Panc1 (cell line): ENCODE measurements at regions not wholly inside any gene's neighbourhood (a gene's known extent, or its start where the extent isn't known, plus 50 kb on each side); places are given as distances from the start of the nearest gene placed in this dataset.

Experiments used
- ATAC-seq: fragments of 200-7000 bp; cut with Tn5 transposase; 2 replicates; pipeline ENCODE4 v1.9.1; 2020; ENCODE audit warnings: mild to moderate bottlenecking, moderate library complexity
- BruUV-seq: library from RNA; stranded (reverse); fragments of 400-500 nt; replicated peaks from 2 replicates; lab custom pipeline; 2021; lab: Mats Ljungman, UMichigan
- CTCF ChIA-PET: fragments of 300-600 bp; sonication (Branson Sonifier 250); formaldehyde crosslinking; loops from one replicate; lab custom pipeline; 2022; ENCODE audit warnings: antibody characterized with exemption; lab: Charles Lee
- POLR2A ChIA-PET: fragments of 300-600 bp; sonication (Branson Sonifier 250); formaldehyde crosslinking; loops from one replicate; lab custom pipeline; 2022; ENCODE audit warnings: antibody characterized with exemption; lab: Charles Lee
- DNase-seq: peaks from one replicate; pipeline ENCODE4 v3.0.0-alpha.2; 2010; ENCODE audit warnings: low read depth, low spot score
- H3K27ac ChIP-seq: 2 replicates; pipeline ENCODE4 v1.5.1; 2011; ENCODE audit warnings: mild to moderate bottlenecking, low read length, inconsistent platforms
- H3K27me3 ChIP-seq: fragments of 200-500 bp; sonication (Bioruptor generic); 2 replicates; pipeline ENCODE4 v1.6.0; 2014; ENCODE audit warnings: low read length, inconsistent platforms; ENCODE audit not compliant: control insufficient read depth, insufficient read depth
- H3K36me3 ChIP-seq: fragments of 200-500 bp; sonication (Bioruptor generic); 2 replicates; pipeline ENCODE4 v1.5.1; 2014; ENCODE audit warnings: inconsistent platforms, mild to moderate bottlenecking, low read length, moderate library complexity; ENCODE audit not compliant: control insufficient read depth, insufficient read depth
- H3K4me1 ChIP-seq: 2 replicates; pipeline ENCODE4 v1.5.1; 2011; ENCODE audit warnings: inconsistent platforms, mild to moderate bottlenecking, low read length, moderate library complexity; ENCODE audit not compliant: control insufficient read depth, insufficient read depth
- H3K4me3 ChIP-seq, 2 experiments: 2 replicates each; pipeline ENCODE4 v1.5.1; 2011 to 2012; ENCODE audit warnings: low read depth in 2 of 2, low read length in 2 of 2, mild to moderate bottlenecking in 2 of 2, inconsistent platforms in 1 of 2, moderate library complexity in 1 of 2
- H3K9me3 ChIP-seq: fragments of 200-500 bp; sonication (Bioruptor generic); 2 replicates; pipeline ENCODE4 v1.5.1; 2014; ENCODE audit warnings: low read depth, mild to moderate bottlenecking, inconsistent platforms, low read length, moderate library complexity; ENCODE audit not compliant: control insufficient read depth, insufficient read depth
- CTCF ChIP-seq: fragments of 450-650 bp; IDR thresholded peaks from 2 replicates; pipeline ENCODE4 v1.5.1; 2017; ENCODE audit warnings: mild to moderate bottlenecking
- POLR2AphosphoS5 ChIP-seq: IDR thresholded peaks from 2 replicates; pipeline ENCODE4 v1.6.1; 2012; ENCODE audit warnings: mild to moderate bottlenecking, low read depth, low read length, moderate library complexity
- REST ChIP-seq, 2 experiments: IDR thresholded peaks; 2 replicates each; pipeline ENCODE4 v1.6.1; 2011 to 2012; ENCODE audit warnings: low read depth in 2 of 2, control low read depth in 1 of 2, low read length in 1 of 2, mild to moderate bottlenecking in 1 of 2, moderate library complexity in 1 of 2; ENCODE audit not compliant: insufficient read depth in 1 of 2
- SIN3A ChIP-seq: IDR thresholded peaks from 2 replicates; pipeline ENCODE4 v1.6.1; 2012; ENCODE audit warnings: low read depth, mild to moderate bottlenecking, low read length, moderate library complexity, borderline replicate concordance; ENCODE audit not compliant: insufficient read depth
- TCF7L2 ChIP-seq: IDR thresholded peaks from 2 replicates; pipeline ENCODE4 v1.6.1; 2011; ENCODE audit warnings: mild to moderate bottlenecking, low read depth, low read length, inconsistent platforms
- in situ Hi-C: cut with HindIII; loops from 2 replicates; pipeline ENCODE4 v1.10.0; 2016; ENCODE audit warnings: low sequenced_read_pairs, low pct_unique_long_range_greater_than_20kb
- intact Hi-C: fragments of 100-400 bp; cut with micrococcal nuclease; formaldehyde crosslinking; loops from one replicate; pipeline ENCODE4 v1.10.0; 2022; ENCODE audit not compliant: unreplicated experiment

- no peak for TF ChIP-seq TCF7L2
- H3K27me3 ChIP-seq: no peaks in the 10 kb centered on the region
- DNase-seq (no peak), ATAC-seq (no peak)
- no peaks in the 10 kb centered on the region for H3K36me3 ChIP-seq
- intact Hi-C loops: no loop called here
- in situ Hi-C loops: no loop called here
- H3K9me3 ChIP-seq: no peaks in the 10 kb centered on the region
- ChIA-PET CTCF (no interaction called here), POLR2A (no interaction called here)
- no peaks in the 10 kb centered on the region for H3K4me1 ChIP-seq
- no peak overlapping the region for H3K4me3 ChIP-seq
- BruUV-seq: no TSS peak
- H3K27ac ChIP-seq: no peak overlapping the region
These were observed 1147.6 kb upstream of the PCDH10 start for GRCh38 chr4:132001542-132001941.

- ATAC-seq: no peak
- no peaks in the 10 kb centered on the region for H3K27me3 ChIP-seq
- no peak overlapping the region for H3K27ac ChIP-seq
- H3K4me3 ChIP-seq: no peak overlapping the region
- H3K9me3 ChIP-seq: no peaks in the 10 kb centered on the region
- H3K36me3 ChIP-seq: no peaks in the 10 kb centered on the region
- in situ Hi-C loops (no loop called here), intact Hi-C loops (no loop called here)
- POLR2A ChIA-PET: no interaction called here
- CTCF ChIA-PET: no interaction called here
- BruUV-seq: no TSS peak
- H3K4me1 ChIP-seq: no peaks in the 10 kb centered on the region
- DNase-seq: no peak
- TF ChIP-seq POLR2AphosphoS5 (no peak), TCF7L2 (no peak), SIN3A (no peak), REST (IDR thresholded peaks at IDR 0.05; ENCODE audit: insufficient read depth in 1 of 2, low read depth in 2 of 2, low read length in 1 of 2) (no peak), CTCF (no peak)
These were observed 1145.5 kb upstream of the PCDH10 start for GRCh38 chr4:132003593-132003992.

- POLR2A ChIA-PET: no interaction called here
- Histone ChIP-seq H3K4me1 (no peaks in the 10 kb centered on the region), H3K27me3 (no peaks in the 10 kb centered on the region), H3K9me3 (no peaks in the 10 kb centered on the region), H3K27ac (no peak overlapping the region), H3K4me3 (no peak overlapping the region), H3K36me3 (no peaks in the 10 kb centered on the region)
- DNase-seq: no peak
- no peak for TF ChIP-seq REST (IDR thresholded peaks at IDR 0.05; ENCODE audit: insufficient read depth in 1 of 2, low read depth in 2 of 2, low read length in 1 of 2)
- TF ChIP-seq TCF7L2: no peak
- TF ChIP-seq SIN3A: no peak
- TF ChIP-seq POLR2AphosphoS5: no peak
- no peak for TF ChIP-seq CTCF
- intact Hi-C loops: no loop called here
- BruUV-seq: no TSS peak
- no peak for ATAC-seq
- in situ Hi-C loops: no loop called here
- CTCF ChIA-PET: no interaction called here
These were observed 1133.8 kb upstream of the PCDH10 start for GRCh38 chr4:132015321-132015720.
